Uterus (tissue), 2 donors: ENCODE measurements at regions not wholly inside any gene's neighbourhood (a gene's known extent, or its start where the extent isn't known, plus 50 kb on each side); places are given as distances from the start of the nearest gene placed in this dataset.

Experiments
- CTCF ChIP-seq, 4 experiments: fragments of 200-600 bp in 2 of 4; fragments of 450-650 bp in 2 of 4; sonication (generic) in 2 of 4; IDR thresholded peaks; one replicate each; pipeline ENCODE4 v1.5.1; 2016 to 2019; ENCODE audit warnings: antibody characterized with exemption in 4 of 4, mild to moderate bottlenecking in 2 of 4, moderate library complexity in 1 of 4
- POLR2A ChIP-seq, 2 donors: fragments of 450-650 bp; IDR thresholded peaks; one replicate each; pipeline ENCODE4 v1.6.1; 2016; ENCODE audit warnings: antibody characterized with exemption in 2 of 2, mild to moderate bottlenecking in 1 of 2, moderate library complexity in 1 of 2

GRCh38 chr9:100662122-100662521 is 84.2 kb downstream of the CAVIN4 start:
- no peak for TF ChIP-seq CTCF (IDR thresholded peaks at IDR 0.05)
- TF ChIP-seq POLR2A (IDR thresholded peaks at IDR 0.05) = no peak
